GM13976 (cell line): ENCODE measurements at regions not wholly inside any gene's neighbourhood (a gene's known extent, or its start where the extent isn't known, plus 50 kb on each side); places are given as distances from the start of the nearest gene placed in this dataset.

Experiments
- DNase-seq: peaks from one replicate; pipeline ENCODE4 v3.0.0; 2012; ENCODE audit warnings: low spot score
- CTCF ChIP-seq: IDR thresholded peaks from 2 replicates; pipeline ENCODE4 v1.5.1; 2012; ENCODE audit warnings: borderline replicate concordance, mild to moderate bottlenecking; ENCODE audit not compliant: insufficient read depth; ENCODE audit errors: extremely low read depth, missing control alignments, control extremely low read depth
- in situ Hi-C: fragments of 300-500 bp; cut with MboI; formaldehyde crosslinking; loops from one replicate; pipeline ENCODE4 v1.12.0; 2022; ENCODE audit warnings: low sequenced_read_pairs, mixed read lengths, inconsistent platforms; ENCODE audit not compliant: unreplicated experiment

- no peak for TF ChIP-seq CTCF
- in situ Hi-C loops = loop anchor here (25.0 kb wide), 1 partner anchor 626 kb away; no protein-coding TSS in a partner anchor
- no peak for DNase-seq
These were observed 104.5 kb upstream of the PDE4B start for GRCh38 chr1:65688215-65688566.

- no peak for TF ChIP-seq CTCF
- in situ Hi-C loops = loop anchor here (25.0 kb wide), 1 partner anchor 627 kb away; no protein-coding TSS in a partner anchor
- DNase-seq = no peak
These were observed 103.8 kb upstream of the PDE4B start for GRCh38 chr1:65688848-65689247.

- in situ Hi-C loops = loop anchor here (10.0 to 25.0 kb wide), 2 partner anchors 457 to 629 kb away; no protein-coding TSS in a partner anchor
- no peak for TF ChIP-seq CTCF
- DNase-seq = no peak
These were observed 101.4 kb upstream of the PDE4B start for GRCh38 chr1:65691152-65691900.

GRCh38 chr1:65691972-65692371, 100.7 kb upstream of the PDE4B start:
- TF ChIP-seq CTCF = no peak
- in situ Hi-C loops = loop anchor here (10.0 to 25.0 kb wide), 2 partner anchors 457 to 630 kb away; no protein-coding TSS in a partner anchor
- DNase-seq = no peak

- TF ChIP-seq CTCF = no peak
- in situ Hi-C loops = loop anchor here (10.0 to 25.0 kb wide), 2 partner anchors 459 to 632 kb away; no protein-coding TSS in a partner anchor
- DNase-seq = no peak
These were observed 98.6 kb upstream of the PDE4B start for GRCh38 chr1:65694126-65694525.

GRCh38 chr1:65694933-65695332, 97.8 kb upstream of the PDE4B start:
- DNase-seq = no peak
- no peak for TF ChIP-seq CTCF
- in situ Hi-C loops = loop anchor here (10.0 to 25.0 kb wide), 2 partner anchors 460 to 633 kb away; no protein-coding TSS in a partner anchor
